ENCODE measurements at regions not wholly inside any gene's neighbourhood (a gene's known extent, or its start where the extent isn't known, plus 50 kb on each side); places are given as distances from the start of the nearest gene placed in this dataset.

DNA sequence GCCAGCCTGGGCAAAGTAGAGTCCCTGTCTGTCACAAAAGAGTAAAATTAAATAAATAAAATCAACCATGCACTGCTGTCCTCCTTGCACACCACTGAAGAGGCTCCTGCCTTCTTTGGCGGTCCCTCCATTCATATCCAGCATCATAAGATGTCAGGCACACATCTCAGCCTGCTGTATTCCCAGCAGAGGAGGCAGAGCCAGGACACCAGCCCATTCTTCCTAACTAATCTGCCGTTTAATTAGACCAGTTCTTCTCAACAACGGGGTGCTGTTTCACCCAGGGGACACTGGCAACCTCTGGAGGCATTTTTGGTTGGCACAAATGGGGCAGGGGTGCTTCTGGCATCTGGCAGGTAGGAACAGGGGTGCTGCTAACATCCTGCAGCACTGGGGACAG is 119.7 kb downstream of the ETS2 start:
- BruUV-seq (replicated peaks), result no TSS peak
- no peaks in the 10 kb centered on the region for H3K4me1 ChIP-seq (ENCODE audit: control insufficient read depth, extremely low read depth, insufficient read depth, low read length)
- intact Hi-C loops (cut with micrococcal nuclease), result no loop called here

More for the DNA sequence above, 119.7 kb downstream of the ETS2 start:
- H3K4me3 ChIP-seq (replicated peaks in 1 of 3; ENCODE audit: insufficient read depth in 1 of 3, low read depth in 1 of 3, low read length in 3 of 3), result no peak overlapping the region
- ChIA-PET POLR2A (no interaction called here), CTCF (interaction anchor here (1.1 to 1.5 kb wide), 4 partner anchors 10 to 799 kb away, joined by 3 to 7 read pairs (median 4); no protein-coding TSS in a partner anchor)
- FAIRE-seq (no peak), DNase-seq (ENCODE audit: low read depth, low spot score) (no peak)
- TF ChIP-seq EZH2 (IDR thresholded peaks at IDR 0.05; ENCODE audit: borderline replicate concordance, low read depth, low read length, severe bottlenecking), result no peak
- TF ChIP-seq, protein P1, sequence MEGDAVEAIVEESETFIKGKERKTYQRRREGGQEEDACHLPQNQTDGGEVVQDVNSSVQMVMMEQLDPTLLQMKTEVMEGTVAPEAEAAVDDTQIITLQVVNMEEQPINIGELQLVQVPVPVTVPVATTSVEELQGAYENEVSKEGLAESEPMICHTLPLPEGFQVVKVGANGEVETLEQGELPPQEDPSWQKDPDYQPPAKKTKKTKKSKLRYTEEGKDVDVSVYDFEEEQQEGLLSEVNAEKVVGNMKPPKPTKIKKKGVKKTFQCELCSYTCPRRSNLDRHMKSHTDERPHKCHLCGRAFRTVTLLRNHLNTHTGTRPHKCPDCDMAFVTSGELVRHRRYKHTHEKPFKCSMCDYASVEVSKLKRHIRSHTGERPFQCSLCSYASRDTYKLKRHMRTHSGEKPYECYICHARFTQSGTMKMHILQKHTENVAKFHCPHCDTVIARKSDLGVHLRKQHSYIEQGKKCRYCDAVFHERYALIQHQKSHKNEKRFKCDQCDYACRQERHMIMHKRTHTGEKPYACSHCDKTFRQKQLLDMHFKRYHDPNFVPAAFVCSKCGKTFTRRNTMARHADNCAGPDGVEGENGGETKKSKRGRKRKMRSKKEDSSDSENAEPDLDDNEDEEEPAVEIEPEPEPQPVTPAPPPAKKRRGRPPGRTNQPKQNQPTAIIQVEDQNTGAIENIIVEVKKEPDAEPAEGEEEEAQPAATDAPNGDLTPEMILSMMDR (IDR thresholded peaks at IDR 0.05; ENCODE audit: extremely low read depth in 1 of 2, insufficient read depth in 1 of 2, low read depth in 1 of 2, low read length in 2 of 2), result no peak
- TF ChIP-seq POLR2AphosphoS5 (IDR thresholded peaks at IDR 0.05; ENCODE audit: insufficient read depth, low read depth, low read length), result no peak
- TF ChIP-seq FOS (IDR thresholded peaks at IDR 0.05; ENCODE audit: borderline replicate concordance, insufficient read depth, low read length), result no peak
- TF ChIP-seq JUN (IDR thresholded peaks at IDR 0.05; ENCODE audit: borderline replicate concordance, insufficient read depth, insufficient read length, low read depth), result no peak
- TF ChIP-seq, protein P2, sequence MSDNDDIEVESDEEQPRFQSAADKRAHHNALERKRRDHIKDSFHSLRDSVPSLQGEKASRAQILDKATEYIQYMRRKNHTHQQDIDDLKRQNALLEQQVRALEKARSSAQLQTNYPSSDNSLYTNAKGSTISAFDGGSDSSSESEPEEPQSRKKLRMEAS (IDR thresholded peaks at IDR 0.05; ENCODE audit: insufficient read depth, insufficient read length), result no peak
- TF ChIP-seq MYC (IDR thresholded peaks at IDR 0.05; ENCODE audit: low read depth, low read length), result no peak
- TF ChIP-seq GATA2 (IDR thresholded peaks at IDR 0.05; ENCODE audit: insufficient read depth, insufficient read length, low read depth, low read length), result no peak
- no peak for TF ChIP-seq POLR2A (IDR thresholded peaks at IDR 0.05; ENCODE audit: low read depth, low read length)
- no peaks in the 10 kb centered on the region for H3K9me1 ChIP-seq (replicated peaks; ENCODE audit: control insufficient read depth, extremely low read depth, insufficient read depth, low read length)
- no peaks in the 10 kb centered on the region for H4K20me1 ChIP-seq (replicated peaks; ENCODE audit: control insufficient read depth, extremely low read depth, insufficient read depth, low read length)
- no peak overlapping the region for H3K27ac ChIP-seq (ENCODE audit: insufficient read depth, low read depth, low read length)
- no peak overlapping the region for H2AFZ ChIP-seq (ENCODE audit: low read depth, low read length)
- H3K9ac ChIP-seq (replicated peaks; ENCODE audit: extremely low read depth, insufficient read depth, low read length), result no peak overlapping the region
- no peak overlapping the region for H3K4me2 ChIP-seq (ENCODE audit: insufficient read depth, low read length)
- H3K9me3 ChIP-seq (replicated peaks; ENCODE audit: control insufficient read depth, insufficient read depth, low read length), result no peaks in the 10 kb centered on the region
- H3K27me3 ChIP-seq (ENCODE audit: control insufficient read depth in 2 of 2, insufficient read depth in 2 of 2, low read length in 2 of 2), result peaks cover 0 to 7% of the 10 kb centered on the region in 2 experiments
- dilution Hi-C loops (cut with MboI; ENCODE audit: extremely low pct_ligation_motif_present, low sequenced_read_pairs), result no loop called here
- H3K36me3 ChIP-seq (ENCODE audit: control insufficient read depth in 2 of 2, extremely low read depth in 1 of 2, insufficient read depth in 2 of 2, low read length in 2 of 2), result no peaks in the 10 kb centered on the region
- H3K79me2 ChIP-seq (ENCODE audit: control insufficient read depth, insufficient read depth, low read length), result no peaks in the 10 kb centered on the region

Data from endothelial cell of umbilical vein (primary cell).